ENCODE measurements at regions not wholly inside any gene's neighbourhood (a gene's known extent, or its start where the extent isn't known, plus 50 kb on each side); places are given as distances from the start of the nearest gene placed in this dataset.
"Not testable (repeated sequence)": the region's sequence is repeated elsewhere in the genome, so short reads cannot be mapped to it uniquely, and the experiment has no call there.

- no peak for DNase-seq (ENCODE audit: low spot score)
Measured at GRCh38 chr11:70549386-70549785, 151.1 kb downstream of the CTTN start.

- DNase-seq (ENCODE audit: low spot score), result no peak
Measured at GRCh38 chr11:70549796-70550195, 151.5 kb downstream of the CTTN start.

GRCh38 chr11:70550456-70551195 is 152.3 kb downstream of the CTTN start:
- no peak for DNase-seq (ENCODE audit: low spot score)

- no peak for DNase-seq (ENCODE audit: low spot score)
Measured at GRCh38 chr11:70551351-70552166, 153.2 kb downstream of the CTTN start.

- no peak for DNase-seq (ENCODE audit: low spot score)
Measured at GRCh38 chr11:70552167-70553150, 154.1 kb downstream of the CTTN start.

- no peak for DNase-seq (ENCODE audit: low spot score)
Measured at GRCh38 chr11:70555078-70555477, 156.7 kb downstream of the CTTN start.

- no peak for DNase-seq (ENCODE audit: low spot score)
Measured at GRCh38 chr11:70556884-70557741, 158.8 kb downstream of the CTTN start.

GRCh38 chr11:70557742-70558485 is 159.6 kb downstream of the CTTN start:
- DNase-seq (ENCODE audit: low spot score), result no peak

- no peak for DNase-seq (ENCODE audit: low spot score)
Measured at GRCh38 chr11:70558681-70559080, 160.4 kb downstream of the CTTN start.

GRCh38 chr11:70559516-70559915 is 161.2 kb downstream of the CTTN start:
- no peak for DNase-seq (ENCODE audit: low spot score)

- not testable (repeated sequence) for DNase-seq (ENCODE audit: low spot score)
Measured at GRCh38 chr11:70560621-70561020, 162.3 kb downstream of the CTTN start.

- DNase-seq (ENCODE audit: low spot score), result no peak
Measured at GRCh38 chr11:70566768-70567530, 168.6 kb downstream of the CTTN start.

- DNase-seq (ENCODE audit: low spot score), result no peak
Measured at GRCh38 chr11:70567680-70568034, 169.3 kb downstream of the CTTN start.

GRCh38 chr11:70568035-70568813 is 169.9 kb downstream of the CTTN start:
- DNase-seq (ENCODE audit: low spot score), result no peak

- no peak for DNase-seq (ENCODE audit: low spot score)
Measured at GRCh38 chr11:70568814-70569617, 170.7 kb downstream of the CTTN start.

GRCh38 chr11:70569618-70569890 is 171.2 kb downstream of the CTTN start:
- no peak for DNase-seq (ENCODE audit: low spot score)

- DNase-seq (ENCODE audit: low spot score), result no peak
Measured at GRCh38 chr11:70569996-70570692, 171.8 kb downstream of the CTTN start.

All from CD4-positive, alpha-beta T cell treated with Interleukin-6 at 100 ng/mL for 8 hours (primary cell).